SK-N-SH (cell line): ENCODE measurements at regions not wholly inside any gene's neighbourhood (a gene's known extent, or its start where the extent isn't known, plus 50 kb on each side); places are given as distances from the start of the nearest gene placed in this dataset.

Source experiments
- JUND ChIP-seq: IDR thresholded peaks from 2 replicates; pipeline ENCODE4 v1.4.0; 2012
- NRF1 ChIP-seq: IDR thresholded peaks from 2 replicates; pipeline ENCODE4 v1.6.1; 2012; ENCODE audit warnings: low read depth, mild to moderate bottlenecking, low read length
- POLR2AphosphoS5 ChIP-seq: IDR thresholded peaks from 2 replicates; pipeline ENCODE4 v1.6.1; 2012; ENCODE audit warnings: low read depth, low read length
- RAD21 ChIP-seq: IDR thresholded peaks from 2 replicates; pipeline ENCODE4 v1.6.1; 2012; ENCODE audit warnings: mild to moderate bottlenecking, low read length
- SIN3A ChIP-seq: IDR thresholded peaks from 2 replicates; pipeline ENCODE4 v1.6.1; 2012; ENCODE audit warnings: low read depth, mild to moderate bottlenecking, low read length, moderate library complexity, borderline replicate concordance
- SMC3 ChIP-seq: IDR thresholded peaks from 2 replicates; pipeline ENCODE4 v1.6.1; 2012; ENCODE audit warnings: low read depth, low read length, improper control_type of control experiment
- TAF1 ChIP-seq: IDR thresholded peaks from 2 replicates; pipeline ENCODE4 v1.6.1; 2012; ENCODE audit warnings: low read depth, mild to moderate bottlenecking, low read length, moderate library complexity, borderline replicate concordance
- TF ChIP-seq, protein P1 (sequence below): fragments of 200-600 bp; sonication (generic); IDR thresholded peaks from 2 replicates; pipeline ENCODE4 v1.6.1; 2017; ENCODE audit warnings: antibody characterized with exemption, mild to moderate bottlenecking, moderate library complexity
- TF ChIP-seq, protein P2 (sequence below): IDR thresholded peaks from 2 replicates; pipeline ENCODE4 v1.4.0; 2012; ENCODE audit warnings: low read depth, borderline replicate concordance

DNA sequence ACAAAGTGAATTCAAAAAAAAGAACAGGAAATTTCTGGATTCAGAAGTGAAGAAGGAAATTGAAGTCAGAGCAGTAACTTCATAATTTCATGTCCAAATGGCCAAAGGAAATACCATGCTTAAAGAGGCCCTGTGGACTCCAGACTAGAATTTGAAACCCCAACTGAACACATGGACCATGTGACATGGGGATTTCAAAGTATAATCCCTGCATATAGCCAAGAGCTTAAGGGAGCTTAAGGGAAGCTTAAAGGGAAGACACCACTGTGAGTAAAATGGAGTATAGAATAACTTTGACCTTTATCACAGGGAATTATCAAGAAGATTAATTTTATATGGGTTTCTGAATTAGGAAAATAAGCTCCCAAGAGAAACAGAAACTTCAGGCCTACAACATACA lies 241.8 kb upstream of the POGK start:
- TF ChIP-seq NRF1 = no peak
- TF ChIP-seq, protein P1, sequence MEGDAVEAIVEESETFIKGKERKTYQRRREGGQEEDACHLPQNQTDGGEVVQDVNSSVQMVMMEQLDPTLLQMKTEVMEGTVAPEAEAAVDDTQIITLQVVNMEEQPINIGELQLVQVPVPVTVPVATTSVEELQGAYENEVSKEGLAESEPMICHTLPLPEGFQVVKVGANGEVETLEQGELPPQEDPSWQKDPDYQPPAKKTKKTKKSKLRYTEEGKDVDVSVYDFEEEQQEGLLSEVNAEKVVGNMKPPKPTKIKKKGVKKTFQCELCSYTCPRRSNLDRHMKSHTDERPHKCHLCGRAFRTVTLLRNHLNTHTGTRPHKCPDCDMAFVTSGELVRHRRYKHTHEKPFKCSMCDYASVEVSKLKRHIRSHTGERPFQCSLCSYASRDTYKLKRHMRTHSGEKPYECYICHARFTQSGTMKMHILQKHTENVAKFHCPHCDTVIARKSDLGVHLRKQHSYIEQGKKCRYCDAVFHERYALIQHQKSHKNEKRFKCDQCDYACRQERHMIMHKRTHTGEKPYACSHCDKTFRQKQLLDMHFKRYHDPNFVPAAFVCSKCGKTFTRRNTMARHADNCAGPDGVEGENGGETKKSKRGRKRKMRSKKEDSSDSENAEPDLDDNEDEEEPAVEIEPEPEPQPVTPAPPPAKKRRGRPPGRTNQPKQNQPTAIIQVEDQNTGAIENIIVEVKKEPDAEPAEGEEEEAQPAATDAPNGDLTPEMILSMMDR = no peak
- no peak for TF ChIP-seq RAD21
- TF ChIP-seq SMC3 = no peak
- TF ChIP-seq TAF1 = no peak
- TF ChIP-seq SIN3A = no peak
- TF ChIP-seq, protein P2, sequence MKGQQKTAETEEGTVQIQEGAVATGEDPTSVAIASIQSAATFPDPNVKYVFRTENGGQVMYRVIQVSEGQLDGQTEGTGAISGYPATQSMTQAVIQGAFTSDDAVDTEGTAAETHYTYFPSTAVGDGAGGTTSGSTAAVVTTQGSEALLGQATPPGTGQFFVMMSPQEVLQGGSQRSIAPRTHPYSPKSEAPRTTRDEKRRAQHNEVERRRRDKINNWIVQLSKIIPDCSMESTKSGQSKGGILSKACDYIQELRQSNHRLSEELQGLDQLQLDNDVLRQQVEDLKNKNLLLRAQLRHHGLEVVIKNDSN = no peak
- TF ChIP-seq POLR2AphosphoS5 = no peak
- TF ChIP-seq JUND = no peak
